Glutamatergic neuron (in vitro differentiated cells): ENCODE measurements at regions not wholly inside any gene's neighbourhood (a gene's known extent, or its start where the extent isn't known, plus 50 kb on each side); places are given as distances from the start of the nearest gene placed in this dataset.

Source experiments
- DNase-seq: peaks from one replicate; pipeline ENCODE4 v3.0.0; 2022
- H3K27ac Mint-ChIP-seq: one replicate; pipeline ENCODE4 v1.8.0; 2020; ENCODE audit warnings: mild to moderate bottlenecking, mixed read lengths, inconsistent platforms; ENCODE audit not compliant: unreplicated experiment
- H3K27me3 Mint-ChIP-seq: one replicate; pipeline ENCODE4 v1.8.0; 2020; ENCODE audit warnings: mild to moderate bottlenecking, moderate library complexity, mixed read lengths, inconsistent platforms; ENCODE audit not compliant: unreplicated experiment
- H3K36me3 Mint-ChIP-seq: one replicate; pipeline ENCODE4 v1.8.0; 2020; ENCODE audit warnings: mild to moderate bottlenecking, mixed read lengths, inconsistent platforms; ENCODE audit not compliant: unreplicated experiment
- H3K4me1 Mint-ChIP-seq: one replicate; pipeline ENCODE4 v1.8.0; 2020; ENCODE audit warnings: mild to moderate bottlenecking, low read depth, mixed read lengths, inconsistent platforms; ENCODE audit not compliant: unreplicated experiment
- H3K4me3 Mint-ChIP-seq: one replicate; pipeline ENCODE4 v1.8.0; 2020; ENCODE audit warnings: mild to moderate bottlenecking, mixed read lengths, inconsistent platforms; ENCODE audit not compliant: unreplicated experiment
- H3K9me3 Mint-ChIP-seq: one replicate; pipeline ENCODE4 v1.8.0; 2020; ENCODE audit warnings: mild to moderate bottlenecking, moderate library complexity, mixed read lengths, inconsistent platforms; ENCODE audit not compliant: unreplicated experiment
- CTCF ChIP-seq: fragments of 200-600 bp; sonication (generic); IDR thresholded peaks from one replicate; pipeline ENCODE4 v1.5.0; 2021; ENCODE audit not compliant: partially characterized antibody, unreplicated experiment

- Mint-ChIP-seq H3K27me3 (peaks cover 2% of the 10 kb centered on the region), H3K4me3 (no peak overlapping the region), H3K36me3 (no peaks in the 10 kb centered on the region), H3K27ac (no peak overlapping the region), H3K4me1 (no peaks in the 10 kb centered on the region), H3K9me3 (peaks cover 4% of the 10 kb centered on the region)
- no peak for DNase-seq
- TF ChIP-seq CTCF: no peak
These were observed 216.4 kb downstream of the MEIS1 start for GRCh38 chr2:66651295-66651694.

- DNase-seq: no peak
- no peak overlapping the region for H3K4me3 Mint-ChIP-seq
- no peak overlapping the region for H3K27ac Mint-ChIP-seq
- no peaks in the 10 kb centered on the region for H3K9me3 Mint-ChIP-seq
- peaks cover 2% of the 10 kb centered on the region for H3K27me3 Mint-ChIP-seq
- no peaks in the 10 kb centered on the region for H3K36me3 Mint-ChIP-seq
- H3K4me1 Mint-ChIP-seq: no peaks in the 10 kb centered on the region
- TF ChIP-seq CTCF: no peak
These were observed 225.9 kb downstream of the MEIS1 start for GRCh38 chr2:66660804-66661203.

- Mint-ChIP-seq H3K36me3 (no peaks in the 10 kb centered on the region), H3K4me3 (no peak overlapping the region), H3K27ac (no peak overlapping the region), H3K27me3 (peaks cover 2% of the 10 kb centered on the region), H3K9me3 (no peaks in the 10 kb centered on the region), H3K4me1 (no peaks in the 10 kb centered on the region)
- TF ChIP-seq CTCF: no peak
- DNase-seq: no peak
These were observed 226.6 kb downstream of the MEIS1 start for GRCh38 chr2:66661253-66662173.

- no peaks in the 10 kb centered on the region for H3K9me3 Mint-ChIP-seq
- H3K27ac Mint-ChIP-seq: no peak overlapping the region
- H3K4me3 Mint-ChIP-seq: no peak overlapping the region
- no peak for TF ChIP-seq CTCF
- peaks cover 4% of the 10 kb centered on the region for H3K27me3 Mint-ChIP-seq
- no peak for DNase-seq
- no peaks in the 10 kb centered on the region for H3K36me3 Mint-ChIP-seq
- no peaks in the 10 kb centered on the region for H3K4me1 Mint-ChIP-seq
These were observed 230.4 kb downstream of the MEIS1 start for GRCh38 chr2:66665124-66665984.
